Endothelial cell of umbilical vein (primary cell): ENCODE measurements at regions not wholly inside any gene's neighbourhood (a gene's known extent, or its start where the extent isn't known, plus 50 kb on each side); places are given as distances from the start of the nearest gene placed in this dataset.

Experiments
- BruUV-seq: library from RNA; stranded (reverse); fragments of 400-500 nt; replicated peaks from 2 replicates; lab custom pipeline; 2021; lab: Mats Ljungman, UMichigan
- CTCF ChIA-PET: fragments of 300-600, 350-600 bp; sonication (Branson Sonifier 250); formaldehyde crosslinking; loops from one replicate; lab custom pipeline; 2021; ENCODE audit warnings: antibody characterized with exemption, inconsistent platforms; lab: Charles Lee
- POLR2A ChIA-PET: fragments of 300-600, 350-600 bp; sonication (Branson Sonifier 250); formaldehyde crosslinking; loops from one replicate; lab custom pipeline; 2021; ENCODE audit warnings: antibody characterized with exemption, inconsistent platforms; lab: Charles Lee
- DNase-seq: peaks from one replicate; pipeline ENCODE4 v3.0.0-alpha.2; 2011; ENCODE audit warnings: low read depth, low spot score
- FAIRE-seq: peaks from 2 replicates; lab custom pipeline; 2011; peaks lifted over from hg19 to GRCh38; lab: Jason Lieb, UNC
- H2AFZ ChIP-seq: 2 replicates; pipeline ENCODE4 v1.6.0; 2012; ENCODE audit warnings: low read depth, low read length, control low read depth, inconsistent platforms
- H3K27ac ChIP-seq: 2 replicates; pipeline ENCODE4 v1.5.1; 2011; ENCODE audit warnings: low read depth, mild to moderate bottlenecking, control low read depth, low read length, moderate library complexity; ENCODE audit not compliant: insufficient read depth
- H3K27me3 ChIP-seq, 2 experiments: 2 replicates each; pipeline versions ENCODE4 v1.6.0 to v1.6.1; 2011; ENCODE audit warnings: low read length in 2 of 2, mixed read lengths in 1 of 2; ENCODE audit not compliant: control insufficient read depth in 2 of 2, insufficient read depth in 2 of 2
- H3K36me3 ChIP-seq, 2 experiments: 2 replicates in 1 of 2; 3 replicates in 1 of 2; pipeline ENCODE4 v1.5.1; 2011; ENCODE audit warnings: low read length in 2 of 2, mild to moderate bottlenecking in 1 of 2, moderate library complexity in 1 of 2; ENCODE audit not compliant: control insufficient read depth in 2 of 2, insufficient read depth in 2 of 2; ENCODE audit errors: extremely low read depth in 1 of 2
- H3K4me1 ChIP-seq: 3 replicates; pipeline ENCODE4 v1.5.1; 2011; ENCODE audit warnings: mild to moderate bottlenecking, low read length; ENCODE audit not compliant: control insufficient read depth, insufficient read depth; ENCODE audit errors: extremely low read depth
- H3K4me2 ChIP-seq: 2 replicates; pipeline ENCODE4 v1.6.1; 2011; ENCODE audit warnings: low read length, control low read depth, mixed read lengths; ENCODE audit not compliant: insufficient read depth
- H3K4me3 ChIP-seq, 3 experiments: fragments of 200-600 bp in 1 of 3; sonication (generic), shearing (Covaris generic) in 1 of 3; replicated peaks in 1 of 3; 2 replicates each; pipeline ENCODE4 v1.5.1; 2011 to 2016; ENCODE audit warnings: control low read depth in 3 of 3, low read length in 3 of 3, mild to moderate bottlenecking in 2 of 3, inconsistent platforms in 1 of 3, low read depth in 1 of 3, moderate library complexity in 1 of 3; ENCODE audit not compliant: insufficient read depth in 1 of 3
- H3K79me2 ChIP-seq: 2 replicates; pipeline ENCODE4 v1.6.0; 2012; ENCODE audit warnings: low read length, inconsistent platforms; ENCODE audit not compliant: control insufficient read depth, insufficient read depth
- H3K9ac ChIP-seq: replicated peaks from 2 replicates; pipeline ENCODE3; 2011; ENCODE audit warnings: low read length, control low read depth; ENCODE audit not compliant: insufficient read depth; ENCODE audit errors: extremely low read depth
- H3K9me1 ChIP-seq: replicated peaks from 3 replicates; pipeline ENCODE4 v1.6.0; 2011; ENCODE audit warnings: mild to moderate bottlenecking, low read length; ENCODE audit not compliant: control insufficient read depth, insufficient read depth; ENCODE audit errors: extremely low read depth
- H3K9me3 ChIP-seq: replicated peaks from 2 replicates; pipeline ENCODE4 v1.5.1; 2012; ENCODE audit warnings: low read length, inconsistent platforms; ENCODE audit not compliant: control insufficient read depth, insufficient read depth
- H4K20me1 ChIP-seq: replicated peaks from 2 replicates; pipeline ENCODE3; 2011; ENCODE audit warnings: mild to moderate bottlenecking, low read length; ENCODE audit not compliant: control insufficient read depth, insufficient read depth; ENCODE audit errors: extremely low read depth
- EZH2 ChIP-seq: IDR thresholded peaks from 2 replicates; pipeline ENCODE4 v1.6.1; 2012; ENCODE audit warnings: borderline replicate concordance, low read depth, mild to moderate bottlenecking, moderate library complexity, low read length, inconsistent platforms; ENCODE audit not compliant: severe bottlenecking
- FOS ChIP-seq: IDR thresholded peaks from 2 replicates; pipeline ENCODE4 v1.6.1; 2011; ENCODE audit warnings: mild to moderate bottlenecking, low read length, moderate library complexity, borderline replicate concordance; ENCODE audit not compliant: insufficient read depth
- GATA2 ChIP-seq: IDR thresholded peaks from 2 replicates; pipeline ENCODE4 v1.7.0; 2011; ENCODE audit warnings: low read depth, mild to moderate bottlenecking, moderate library complexity, mixed read lengths, low read length; ENCODE audit not compliant: insufficient read length, insufficient read depth
- JUN ChIP-seq: IDR thresholded peaks from 2 replicates; pipeline ENCODE4 v1.6.1; 2011; ENCODE audit warnings: borderline replicate concordance, low read depth; ENCODE audit not compliant: insufficient read length, insufficient read depth
- MYC ChIP-seq: IDR thresholded peaks from one replicate; pipeline ENCODE4 v1.6.1; 2011; ENCODE audit warnings: mild to moderate bottlenecking, low read depth, low read length
- POLR2A ChIP-seq: IDR thresholded peaks from 2 replicates; pipeline ENCODE4 v1.6.1; 2012; ENCODE audit warnings: low read depth, mild to moderate bottlenecking, control low read depth, low read length
- POLR2AphosphoS5 ChIP-seq: IDR thresholded peaks from 2 replicates; pipeline ENCODE4 v1.6.1; 2012; ENCODE audit warnings: low read depth, mild to moderate bottlenecking, control low read depth, low read length, moderate library complexity; ENCODE audit not compliant: insufficient read depth
- dilution Hi-C: fragments of 300-500 bp; cut with MboI; formaldehyde crosslinking; loops from one replicate; pipeline ENCODE4 v1.15.0; 2019; ENCODE audit warnings: low sequenced_read_pairs; ENCODE audit not compliant: extremely low pct_ligation_motif_present
- intact Hi-C: fragments of 100-400 bp; cut with micrococcal nuclease; formaldehyde crosslinking; loops from one replicate; pipeline ENCODE4 v1.10.0; 2022
- TF ChIP-seq, protein P1 (sequence below), 2 donors: IDR thresholded peaks; 1 replicate in 1 of 2; 2 replicates in 1 of 2; pipeline ENCODE4 v1.5.1; 2011; ENCODE audit warnings: low read length in 2 of 2, mild to moderate bottlenecking in 2 of 2, moderate library complexity in 2 of 2, control low read depth in 1 of 2, inconsistent platforms in 1 of 2, low read depth in 1 of 2; ENCODE audit not compliant: insufficient read depth in 1 of 2; ENCODE audit errors: extremely low read depth in 1 of 2
- TF ChIP-seq, protein P2 (sequence below): IDR thresholded peaks from 2 replicates; pipeline ENCODE4 v1.6.1; 2011; ENCODE audit not compliant: insufficient read depth, insufficient read length

DNA sequence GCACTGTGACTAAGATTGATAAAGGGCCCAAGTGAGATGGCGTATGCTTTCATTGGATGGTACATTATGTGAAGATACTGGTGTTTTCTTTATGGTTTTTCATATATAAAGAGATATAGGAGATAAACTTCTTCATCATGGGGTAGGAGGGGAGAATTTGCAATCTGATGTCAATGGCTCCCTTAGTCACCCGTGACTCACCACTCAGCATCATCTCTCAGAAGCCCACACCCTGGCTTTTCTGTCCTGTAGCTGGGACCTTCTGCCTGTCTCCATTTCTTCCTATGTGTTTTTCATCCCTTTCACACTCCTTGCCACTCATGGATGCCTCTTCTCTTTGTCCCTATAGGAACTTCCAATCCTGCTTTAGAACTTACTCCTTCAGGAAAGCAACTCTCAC, 114.3 kb upstream of the SEMA6D start:
- Histone ChIP-seq H3K9ac (no peak overlapping the region), H3K4me3 (no peak overlapping the region), H3K27ac (no peak overlapping the region), H2AFZ (no peak overlapping the region), H3K36me3 (no peaks in the 10 kb centered on the region), H3K4me2 (no peak overlapping the region), H3K9me3 (no peaks in the 10 kb centered on the region), H3K79me2 (no peaks in the 10 kb centered on the region), H4K20me1 (no peaks in the 10 kb centered on the region), H3K27me3 (no peaks in the 10 kb centered on the region), H3K9me1 (no peaks in the 10 kb centered on the region), H3K4me1 (no peaks in the 10 kb centered on the region)
- CTCF ChIA-PET: interaction anchor here (0.6 kb wide), 1 partner anchor 24 kb away, joined by 3 read pairs; no protein-coding TSS in a partner anchor
- no peak for DNase-seq
- POLR2A ChIA-PET: no interaction called here
- intact Hi-C loops (no loop called here), dilution Hi-C loops (no loop called here)
- FAIRE-seq: no peak
- no peak for TF ChIP-seq MYC
- no peak for TF ChIP-seq FOS
- BruUV-seq: no TSS peak

DNA sequence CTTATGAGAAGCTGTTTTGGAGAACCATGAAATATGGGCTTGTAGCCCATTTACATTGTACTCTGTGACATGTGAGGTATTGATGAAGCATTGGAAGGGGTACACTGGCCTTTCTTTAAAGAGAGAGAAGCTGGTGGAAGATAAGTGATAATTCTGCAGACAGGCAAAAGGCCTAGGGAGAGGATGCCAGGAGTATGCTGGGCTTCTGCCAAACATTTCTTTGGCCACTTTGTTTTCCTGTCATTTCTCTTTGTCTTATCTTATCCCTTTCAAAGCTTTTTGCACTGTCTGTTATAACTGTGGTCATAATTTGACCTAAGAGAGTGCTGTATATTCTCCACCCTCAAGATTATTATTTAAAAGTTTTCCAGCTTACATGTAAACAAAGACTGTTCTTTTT, 109.6 kb upstream of the SEMA6D start:
- Histone ChIP-seq H3K4me2 (no peak overlapping the region), H3K4me1 (no peaks in the 10 kb centered on the region), H3K27ac (no peak overlapping the region), H2AFZ (no peak overlapping the region), H3K79me2 (no peaks in the 10 kb centered on the region), H3K27me3 (no peaks in the 10 kb centered on the region), H3K4me3 (no peak overlapping the region), H3K9me1 (no peaks in the 10 kb centered on the region), H3K9me3 (no peaks in the 10 kb centered on the region), H3K36me3 (no peaks in the 10 kb centered on the region), H4K20me1 (no peaks in the 10 kb centered on the region), H3K9ac (no peak overlapping the region)
- TF ChIP-seq MYC (no peak), EZH2 (no peak), JUN (no peak), FOS (no peak), GATA2 (no peak), POLR2A (no peak), POLR2AphosphoS5 (no peak)
- TF ChIP-seq, protein P1, sequence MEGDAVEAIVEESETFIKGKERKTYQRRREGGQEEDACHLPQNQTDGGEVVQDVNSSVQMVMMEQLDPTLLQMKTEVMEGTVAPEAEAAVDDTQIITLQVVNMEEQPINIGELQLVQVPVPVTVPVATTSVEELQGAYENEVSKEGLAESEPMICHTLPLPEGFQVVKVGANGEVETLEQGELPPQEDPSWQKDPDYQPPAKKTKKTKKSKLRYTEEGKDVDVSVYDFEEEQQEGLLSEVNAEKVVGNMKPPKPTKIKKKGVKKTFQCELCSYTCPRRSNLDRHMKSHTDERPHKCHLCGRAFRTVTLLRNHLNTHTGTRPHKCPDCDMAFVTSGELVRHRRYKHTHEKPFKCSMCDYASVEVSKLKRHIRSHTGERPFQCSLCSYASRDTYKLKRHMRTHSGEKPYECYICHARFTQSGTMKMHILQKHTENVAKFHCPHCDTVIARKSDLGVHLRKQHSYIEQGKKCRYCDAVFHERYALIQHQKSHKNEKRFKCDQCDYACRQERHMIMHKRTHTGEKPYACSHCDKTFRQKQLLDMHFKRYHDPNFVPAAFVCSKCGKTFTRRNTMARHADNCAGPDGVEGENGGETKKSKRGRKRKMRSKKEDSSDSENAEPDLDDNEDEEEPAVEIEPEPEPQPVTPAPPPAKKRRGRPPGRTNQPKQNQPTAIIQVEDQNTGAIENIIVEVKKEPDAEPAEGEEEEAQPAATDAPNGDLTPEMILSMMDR (IDR thresholded peaks at IDR 0.05; ENCODE audit: extremely low read depth in 1 of 2, insufficient read depth in 1 of 2, low read depth in 1 of 2, low read length in 2 of 2): no peak
- TF ChIP-seq, protein P2, sequence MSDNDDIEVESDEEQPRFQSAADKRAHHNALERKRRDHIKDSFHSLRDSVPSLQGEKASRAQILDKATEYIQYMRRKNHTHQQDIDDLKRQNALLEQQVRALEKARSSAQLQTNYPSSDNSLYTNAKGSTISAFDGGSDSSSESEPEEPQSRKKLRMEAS: no peak
- ChIA-PET CTCF (interaction anchor here (1.5 kb wide), 1 partner anchor 20 kb away, joined by 3 read pairs; no protein-coding TSS in a partner anchor), POLR2A (interaction anchor here (0.7 kb wide), 1 partner anchor 234 kb away, joined by 3 read pairs; no protein-coding TSS in a partner anchor)
- FAIRE-seq (no peak), DNase-seq (peak; percentile 44)
- intact Hi-C loops (no loop called here), dilution Hi-C loops (no loop called here)
- BruUV-seq: no TSS peak
